ENCODE measurements at regions not wholly inside any gene's neighbourhood (a gene's known extent, or its start where the extent isn't known, plus 50 kb on each side); places are given as distances from the start of the nearest gene placed in this dataset.

DNA sequence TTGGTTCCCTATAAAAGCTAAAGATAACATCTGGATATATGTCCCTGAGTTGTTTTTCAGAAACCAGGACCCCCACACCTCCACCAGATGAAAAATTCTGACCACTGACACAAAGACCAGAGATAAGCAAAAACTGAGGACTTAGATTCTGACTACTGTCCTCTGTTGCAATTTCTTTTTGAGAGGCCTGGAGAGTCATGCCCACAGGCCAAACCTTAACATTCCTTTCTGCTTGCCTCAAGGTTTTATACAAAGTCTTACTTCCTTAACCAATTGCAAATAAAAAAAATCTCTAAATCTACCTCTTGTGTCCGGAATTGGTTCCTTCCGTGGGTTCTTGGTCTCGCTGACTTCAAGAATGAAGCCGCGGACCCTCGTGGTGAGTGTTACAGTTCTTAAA lies 228.5 kb downstream of the ABCC12 start (continued):
- TF ChIP-seq HDAC2 (IDR thresholded peaks at IDR 0.05; ENCODE audit: borderline replicate concordance in 1 of 2, low read depth in 2 of 2, low read length in 2 of 2) (no peak), BACH1 (IDR thresholded peaks at IDR 0.05; ENCODE audit: low read length) (no peak), KDM5A (IDR thresholded peaks at IDR 0.05; ENCODE audit: low read length) (no peak), TCF12 (IDR thresholded peaks at IDR 0.05; ENCODE audit: low read depth, low read length) (no peak)
